H1 (cell line): ENCODE measurements at regions not wholly inside any gene's neighbourhood (a gene's known extent, or its start where the extent isn't known, plus 50 kb on each side); places are given as distances from the start of the nearest gene placed in this dataset.

ENCODE experiments used
- CTCF ChIA-PET: fragments of 300-600 bp; sonication (Branson Sonifier 250); formaldehyde crosslinking; loops from one replicate; lab custom pipeline; 2021; ENCODE audit not compliant: partially characterized antibody; lab: Charles Lee
- POLR2A ChIA-PET: fragments of 300-600 bp; sonication (Branson Sonifier 250); formaldehyde crosslinking; loops from one replicate; lab custom pipeline; 2021; ENCODE audit warnings: inconsistent platforms; ENCODE audit not compliant: partially characterized antibody; lab: Charles Lee
- DNase-seq, 2 experiments: peaks; one replicate each; pipeline versions ENCODE4 v3.0.0 to v3.0.0-alpha.2; 2010 to 2022; ENCODE audit warnings: low spot score in 2 of 2, low read depth in 1 of 2, mixed read lengths in 1 of 2
- FAIRE-seq: peaks from 2 replicates; lab custom pipeline; 2011; peaks lifted over from hg19 to GRCh38; lab: Jason Lieb, UNC
- H2AFZ ChIP-seq: 2 replicates; pipeline ENCODE4 v1.8.1; 2012; ENCODE audit warnings: low read length, inconsistent platforms
- H2AK5ac ChIP-seq: 2 replicates; pipeline ENCODE4 v1.6.1; 2013; ENCODE audit warnings: low read depth, low read length
- H2BK120ac ChIP-seq: replicated peaks from 2 replicates; pipeline ENCODE3; 2013; ENCODE audit warnings: low read depth, low read length, inconsistent platforms
- H2BK12ac ChIP-seq: 2 replicates; pipeline ENCODE4 v1.6.1; 2013; ENCODE audit warnings: low read depth, low read length
- H2BK15ac ChIP-seq: 2 replicates; pipeline ENCODE4 v1.6.1; 2013; ENCODE audit warnings: low read length
- H2BK20ac ChIP-seq: 2 replicates; pipeline ENCODE4 v1.6.1; 2013; ENCODE audit warnings: low read length
- H2BK5ac ChIP-seq: 2 replicates; pipeline ENCODE4 v1.6.1; 2013; ENCODE audit warnings: low read depth, low read length
- H3K14ac ChIP-seq: 2 replicates; pipeline ENCODE4 v1.6.1; 2013; ENCODE audit warnings: inconsistent platforms; ENCODE audit not compliant: insufficient read length
- H3K18ac ChIP-seq: 2 replicates; pipeline ENCODE4 v1.6.1; 2013; ENCODE audit warnings: low read length; ENCODE audit errors: extremely low read depth
- H3K23ac ChIP-seq: 2 replicates; pipeline ENCODE4 v1.6.1; 2013; ENCODE audit warnings: inconsistent platforms; ENCODE audit not compliant: insufficient read length
- H3K23me2 ChIP-seq: 2 replicates; pipeline ENCODE4 v1.6.1; 2013; ENCODE audit warnings: low read depth, low read length
- H3K27ac ChIP-seq: 2 replicates; pipeline ENCODE4 v1.6.1; 2011; ENCODE audit warnings: low read depth, low read length, inconsistent platforms
- H3K27me3 ChIP-seq, 4 experiments: replicated peaks in 1 of 4; 1 replicate in 1 of 4; 2 replicates in 3 of 4; pipeline versions ENCODE4 v1.6.1 to v1.8.1; 2011 to 2013; ENCODE audit warnings: low read length in 3 of 4, mild to moderate bottlenecking in 3 of 4, inconsistent platforms in 2 of 4, mixed read lengths in 2 of 4, moderate library complexity in 1 of 4; ENCODE audit not compliant: control insufficient read depth in 3 of 4, insufficient read depth in 3 of 4; ENCODE audit errors: extremely low read depth in 1 of 4
- H3K36me3 ChIP-seq, 4 experiments: 2 replicates each; pipeline versions ENCODE4 v1.6.1 to v1.8.1; 2011 to 2013; ENCODE audit warnings: mild to moderate bottlenecking in 4 of 4, low read length in 3 of 4, moderate library complexity in 2 of 4, control low read depth in 1 of 4, inconsistent platforms in 1 of 4; ENCODE audit not compliant: insufficient read depth in 4 of 4, control insufficient read depth in 2 of 4
- H3K4ac ChIP-seq: replicated peaks from 2 replicates; pipeline ENCODE3; 2013; ENCODE audit warnings: low read length, low read depth, mixed read lengths, inconsistent platforms; ENCODE audit not compliant: insufficient read length
- H3K4me1 ChIP-seq, 4 experiments: replicated peaks in 1 of 4; 1 replicate in 1 of 4; 2 replicates in 3 of 4; pipeline versions ENCODE4 v1.6.1 to v1.8.1; 2011 to 2013; ENCODE audit warnings: low read length in 3 of 4, inconsistent platforms in 2 of 4, mixed read lengths in 1 of 4; ENCODE audit not compliant: insufficient read depth in 4 of 4, control insufficient read depth in 3 of 4
- H3K4me2 ChIP-seq, 2 experiments: 2 replicates each; pipeline versions ENCODE4 v1.6.1 to v1.8.1; 2011 to 2013; ENCODE audit warnings: low read depth in 2 of 2, low read length in 2 of 2, control low read depth in 1 of 2, inconsistent platforms in 1 of 2, mild to moderate bottlenecking in 1 of 2; ENCODE audit not compliant: insufficient read depth in 1 of 2
- H3K4me3 ChIP-seq, 4 experiments: fragments of 200-600, 300-600 bp in 1 of 4; sonication (generic), shearing (Covaris generic), sonication (Bioruptor Twin) in 1 of 4; 2 replicates each; pipeline versions ENCODE4 v1.5.1 to v1.8.1; 2011 to 2016; ENCODE audit warnings: low read length in 4 of 4, low read depth in 3 of 4, control low read depth in 2 of 4, inconsistent platforms in 2 of 4, mild to moderate bottlenecking in 2 of 4, mixed read lengths in 1 of 4, moderate library complexity in 1 of 4; ENCODE audit not compliant: insufficient read depth in 2 of 4; ENCODE audit errors: extremely low read depth in 1 of 4
- H3K56ac ChIP-seq: replicated peaks from 2 replicates; pipeline ENCODE3; 2013; ENCODE audit warnings: low read depth, mild to moderate bottlenecking, mixed read lengths, low read length, inconsistent platforms; ENCODE audit not compliant: insufficient read length
- H3K79me1 ChIP-seq: 2 replicates; pipeline ENCODE4 v1.6.1; 2013; ENCODE audit warnings: low read depth, low read length, control low read depth
- H3K79me2 ChIP-seq, 2 experiments: 2 replicates each; pipeline versions ENCODE4 v1.6.1 to v1.8.1; 2012 to 2013; ENCODE audit warnings: low read length in 2 of 2, mild to moderate bottlenecking in 2 of 2, inconsistent platforms in 1 of 2; ENCODE audit not compliant: insufficient read depth in 2 of 2, control insufficient read depth in 1 of 2
- H3K9ac ChIP-seq, 4 experiments: replicated peaks in 1 of 4; 1 replicate in 1 of 4; 2 replicates in 3 of 4; pipeline versions ENCODE4 v1.6.1 to v1.8.1; 2011 to 2013; ENCODE audit warnings: low read depth in 3 of 4, low read length in 3 of 4, control low read depth in 2 of 4, mild to moderate bottlenecking in 2 of 4, moderate library complexity in 2 of 4, inconsistent platforms in 1 of 4; ENCODE audit errors: extremely low read depth in 1 of 4
- H3K9me3 ChIP-seq, 2 experiments: 2 replicates each; pipeline versions ENCODE4 v1.6.1 to v1.8.1; 2012 to 2013; ENCODE audit warnings: mild to moderate bottlenecking in 2 of 2, moderate library complexity in 2 of 2, control low read depth in 1 of 2, inconsistent platforms in 1 of 2, low read depth in 1 of 2, low read length in 1 of 2, mixed read lengths in 1 of 2; ENCODE audit not compliant: insufficient read depth in 2 of 2
- H4K20me1 ChIP-seq, 2 experiments: replicated peaks in 1 of 2; 2 replicates each; pipeline versions ENCODE3 to v1.8.1; 2011 to 2013; ENCODE audit warnings: inconsistent platforms in 2 of 2, low read length in 2 of 2, mild to moderate bottlenecking in 1 of 2; ENCODE audit not compliant: insufficient read depth in 2 of 2, control insufficient read depth in 1 of 2
- H4K5ac ChIP-seq: 2 replicates; pipeline ENCODE4 v1.6.1; 2013; ENCODE audit warnings: low read length, low read depth, mixed read lengths, inconsistent platforms; ENCODE audit not compliant: insufficient read length
- H4K8ac ChIP-seq: 2 replicates; pipeline ENCODE4 v1.8.0; 2013; ENCODE audit warnings: mild to moderate bottlenecking, moderate library complexity, low read length, inconsistent platforms; ENCODE audit not compliant: insufficient read depth; ENCODE audit errors: extremely low read depth
- H4K91ac ChIP-seq: replicated peaks from 2 replicates; pipeline ENCODE3; 2013; ENCODE audit warnings: low read length, mixed read lengths, inconsistent platforms; ENCODE audit not compliant: insufficient read length
- POLR2A ChIP-seq, 2 experiments: IDR thresholded peaks; 1 replicate in 1 of 2; 2 replicates in 1 of 2; pipeline ENCODE4 v1.6.1; 2011; ENCODE audit warnings: low read depth in 2 of 2, low read length in 2 of 2, mild to moderate bottlenecking in 2 of 2; ENCODE audit errors: control extremely low read depth in 1 of 2
- WGBS, 2 experiments: shearing (Covaris generic) in 1 of 2; methylation state at CpG; one replicate each; pipeline versions ENCODE4 v1.1.6 to v1.1.7; 2013 to 2015; ENCODE audit warnings: low lambda C conversion rate in 2 of 2, mixed read lengths in 2 of 2, inconsistent platforms in 1 of 2, low coverage in 1 of 2, missing lambda C conversion rate in 1 of 2; ENCODE audit not compliant: insufficient replicate concordance in 2 of 2, insufficient coverage in 1 of 2, insufficient read length in 1 of 2; ENCODE audit errors: extremely low coverage in 1 of 2, missing lambda C conversion rate in 1 of 2; 5-methylcytosine and 5-hydroxymethylcytosine counted together

GRCh38 chr2:53131416-53131815 lies 636.2 kb upstream of the CHAC2 start:
- POLR2A ChIA-PET: no interaction called here
- Histone ChIP-seq H2AK5ac (no peak overlapping the region), H2BK12ac (no peak overlapping the region), H3K18ac (no peak overlapping the region), H4K91ac (no peak overlapping the region), H4K5ac (no peak overlapping the region), H2BK20ac (no peak overlapping the region), H4K8ac (no peak overlapping the region), H2BK120ac (no peak overlapping the region), H3K23ac (no peak overlapping the region), H3K4me3 (no peak overlapping the region), H3K79me1 (no peaks in the 10 kb centered on the region), H4K20me1 (no peaks in the 10 kb centered on the region), H3K14ac (no peak overlapping the region), H3K4me2 (no peak overlapping the region), H3K36me3 (no peaks in the 10 kb centered on the region), H3K27me3 (peaks cover 0 to 1% (median 0%) of the 10 kb centered on the region in 4 experiments; a peak in 1 of 7 replicates), H3K79me2 (no peaks in the 10 kb centered on the region), H3K9me3 (no peaks in the 10 kb centered on the region), H3K23me2 (no peaks in the 10 kb centered on the region), H3K4me1 (no peaks in the 10 kb centered on the region), H3K4ac (no peak overlapping the region), H2BK5ac (no peak overlapping the region), H2AFZ (no peak overlapping the region), H3K27ac (no peak overlapping the region), H2BK15ac (no peak overlapping the region), H3K9ac (no peak overlapping the region), H3K56ac (no peak overlapping the region)
- FAIRE-seq (no peak), DNase-seq (no peak)
- CTCF ChIA-PET: no interaction called here
- WGBS, 2 experiments: 93% methylated on average over 1 of the region's 1 CpG; no CpG with 5 or more reads in 1 of the 2 experiments
- no peak for TF ChIP-seq POLR2A (IDR thresholded peaks at IDR 0.05; ENCODE audit: control extremely low read depth in 1 of 2, low read depth in 2 of 2, low read length in 2 of 2)
